ENCODE measurements at regions not wholly inside any gene's neighbourhood (a gene's known extent, or its start where the extent isn't known, plus 50 kb on each side); places are given as distances from the start of the nearest gene placed in this dataset.
"Not testable (repeated sequence)": the region's sequence is repeated elsewhere in the genome, so short reads cannot be mapped to it uniquely, and the experiment has no call there.

- no peak overlapping the region for H3K4me3 ChIP-seq (ENCODE audit: low read depth, low read length)
- no peak for DNase-seq (ENCODE audit: low read depth)
- no peak for TF ChIP-seq CTCF (IDR thresholded peaks at IDR 0.05; ENCODE audit: control insufficient read depth, extremely low read depth, insufficient read depth)
Measured at GRCh38 chr4:186826846-186827533, 103.3 kb upstream of the FAT1 start.

GRCh38 chr4:186827534-186827897, 103.9 kb upstream of the FAT1 start:
- no peak for TF ChIP-seq CTCF (IDR thresholded peaks at IDR 0.05; ENCODE audit: control insufficient read depth, extremely low read depth, insufficient read depth)

GRCh38 chr4:186829097-186829496, 105.4 kb upstream of the FAT1 start:
- H3K4me3 ChIP-seq (ENCODE audit: low read depth, low read length), result no peak overlapping the region
- no peak for TF ChIP-seq CTCF (IDR thresholded peaks at IDR 0.05; ENCODE audit: control insufficient read depth, extremely low read depth, insufficient read depth)
- DNase-seq (ENCODE audit: low read depth), result no peak

More at GRCh38 chr4:186827534-186827897, 103.9 kb upstream of the FAT1 start:
- DNase-seq (ENCODE audit: low read depth), result no peak
- H3K4me3 ChIP-seq (ENCODE audit: low read depth, low read length), result no peak overlapping the region

GRCh38 chr4:186829740-186830449, 106.2 kb upstream of the FAT1 start:
- DNase-seq (ENCODE audit: low read depth), result no peak
- H3K4me3 ChIP-seq (ENCODE audit: low read depth, low read length), result no peak overlapping the region

GRCh38 chr4:186831574-186831973, 107.9 kb upstream of the FAT1 start:
- no peak overlapping the region for H3K4me3 ChIP-seq (ENCODE audit: low read depth, low read length)
- TF ChIP-seq CTCF (IDR thresholded peaks at IDR 0.05; ENCODE audit: control insufficient read depth, extremely low read depth, insufficient read depth), result no peak
- DNase-seq (ENCODE audit: low read depth), result no peak

More at GRCh38 chr4:186829740-186830449, 106.2 kb upstream of the FAT1 start:
- TF ChIP-seq CTCF (IDR thresholded peaks at IDR 0.05; ENCODE audit: control insufficient read depth, extremely low read depth, insufficient read depth), result no peak

GRCh38 chr4:186832906-186833305, 109.2 kb upstream of the FAT1 start:
- TF ChIP-seq CTCF (IDR thresholded peaks at IDR 0.05; ENCODE audit: control insufficient read depth, extremely low read depth, insufficient read depth), result no peak
- DNase-seq (ENCODE audit: low read depth), result no peak
- H3K4me3 ChIP-seq (ENCODE audit: low read depth, low read length), result no peak overlapping the region

- not testable (repeated sequence) for H3K4me3 ChIP-seq (ENCODE audit: low read depth, low read length); DNase-seq (ENCODE audit: low read depth)
Measured at GRCh38 chr4:186837463-186837862, 113.8 kb upstream of the FAT1 start.
